ENCODE measurements at regions not wholly inside any gene's neighbourhood (a gene's known extent, or its start where the extent isn't known, plus 50 kb on each side); places are given as distances from the start of the nearest gene placed in this dataset.

- TF ChIP-seq, protein P1, sequence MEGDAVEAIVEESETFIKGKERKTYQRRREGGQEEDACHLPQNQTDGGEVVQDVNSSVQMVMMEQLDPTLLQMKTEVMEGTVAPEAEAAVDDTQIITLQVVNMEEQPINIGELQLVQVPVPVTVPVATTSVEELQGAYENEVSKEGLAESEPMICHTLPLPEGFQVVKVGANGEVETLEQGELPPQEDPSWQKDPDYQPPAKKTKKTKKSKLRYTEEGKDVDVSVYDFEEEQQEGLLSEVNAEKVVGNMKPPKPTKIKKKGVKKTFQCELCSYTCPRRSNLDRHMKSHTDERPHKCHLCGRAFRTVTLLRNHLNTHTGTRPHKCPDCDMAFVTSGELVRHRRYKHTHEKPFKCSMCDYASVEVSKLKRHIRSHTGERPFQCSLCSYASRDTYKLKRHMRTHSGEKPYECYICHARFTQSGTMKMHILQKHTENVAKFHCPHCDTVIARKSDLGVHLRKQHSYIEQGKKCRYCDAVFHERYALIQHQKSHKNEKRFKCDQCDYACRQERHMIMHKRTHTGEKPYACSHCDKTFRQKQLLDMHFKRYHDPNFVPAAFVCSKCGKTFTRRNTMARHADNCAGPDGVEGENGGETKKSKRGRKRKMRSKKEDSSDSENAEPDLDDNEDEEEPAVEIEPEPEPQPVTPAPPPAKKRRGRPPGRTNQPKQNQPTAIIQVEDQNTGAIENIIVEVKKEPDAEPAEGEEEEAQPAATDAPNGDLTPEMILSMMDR (conservative IDR thresholded peaks at IDR 0.05), result no peak
- no peak for TF ChIP-seq EZH2 (IDR thresholded peaks at IDR 0.05; ENCODE audit: low read depth)
These were observed 127.8 kb downstream of the CHST1 start for GRCh38 chr11:45537614-45538013.

All from PC-9 (cell line).